HepG2 (cell line): ENCODE measurements at regions not wholly inside any gene's neighbourhood (a gene's known extent, or its start where the extent isn't known, plus 50 kb on each side); places are given as distances from the start of the nearest gene placed in this dataset.

ENCODE experiments used
- CTCF ChIP-seq: sonication (generic); formaldehyde crosslinking; IDR thresholded peaks from 2 replicates; pipeline ENCODE4 v1.5.0; 2020; ENCODE audit warnings: mild to moderate bottlenecking, missing genetic modification reagents, moderate library complexity
- FOXA3 ChIP-seq: IDR thresholded peaks from 2 replicates; pipeline ENCODE4 v1.6.1; 2016; ENCODE audit warnings: missing genetic modification reagents, missing compliant biosample characterization
- HNRNPUL1 ChIP-seq: fragments of 200-400 bp; formaldehyde crosslinking; IDR thresholded peaks from 2 replicates; pipeline ENCODE4 v1.6.1; 2017; ENCODE audit warnings: low read depth, mild to moderate bottlenecking, low read length, moderate library complexity
- NFE2L2 ChIP-seq: fragments of 150-350 bp; IDR thresholded peaks from 2 replicates; pipeline ENCODE4 v1.6.1; 2014; ENCODE audit warnings: low read length
- NFRKB ChIP-seq: fragments of 450-650 bp; IDR thresholded peaks from 2 replicates; pipeline ENCODE4 v1.6.1; 2017
- POLR2A ChIP-seq, 2 experiments: IDR thresholded peaks; 2 replicates each; pipeline ENCODE4 v1.6.1; 2011; ENCODE audit warnings: low read depth in 2 of 2, low read length in 2 of 2, mild to moderate bottlenecking in 1 of 2, moderate library complexity in 1 of 2; ENCODE audit not compliant: insufficient read depth in 1 of 2
- RFX5 ChIP-seq: IDR thresholded peaks from 2 replicates; pipeline ENCODE4 v1.6.1; 2011; ENCODE audit warnings: low read depth, low read length, improper control_type of control experiment
- ZBTB33 ChIP-seq: sonication (generic); formaldehyde crosslinking; IDR thresholded peaks from 2 replicates; pipeline ENCODE4 v1.4.0; 2020; ENCODE audit warnings: missing genetic modification reagents
- ZBTB39 ChIP-seq: sonication (generic); formaldehyde crosslinking; IDR thresholded peaks from 2 replicates; pipeline ENCODE4 v1.5.0; 2020; ENCODE audit warnings: missing genetic modification reagents
- ZNF24 ChIP-seq: fragments of 450-650 bp; IDR thresholded peaks from 2 replicates; pipeline ENCODE4 v1.6.1; 2017; ENCODE audit warnings: antibody characterized with exemption, mild to moderate bottlenecking
- ZNF407 ChIP-seq: sonication (generic); formaldehyde crosslinking; IDR thresholded peaks from one replicate; pipeline ENCODE4 v1.5.1; 2020; ENCODE audit warnings: mild to moderate bottlenecking, missing genetic modification reagents; ENCODE audit errors: not compliant biosample characterization

GRCh38 chr6:19004176-19004575 is 617.0 kb downstream of the RNF144B start:
- TF ChIP-seq ZNF24 (no peak), NFRKB (no peak), HNRNPUL1 (no peak), ZBTB39 (CRISPR knock-in tag) (no peak), ZNF407 (CRISPR knock-in tag) (no peak), CTCF (no peak), ZBTB33 (CRISPR knock-in tag) (no peak), NFE2L2 (no peak), FOXA3 (CRISPR knock-in tag) (no peak), RFX5 (no peak), POLR2A (IDR thresholded peaks at IDR 0.05; ENCODE audit: insufficient read depth in 1 of 2, low read depth in 2 of 2, low read length in 2 of 2) (no peak)
